Right lobe of liver (tissue), 6 donors: ENCODE measurements at regions not wholly inside any gene's neighbourhood (a gene's known extent, or its start where the extent isn't known, plus 50 kb on each side); places are given as distances from the start of the nearest gene placed in this dataset.

Experiments used
- ATAC-seq, 4 donors: fragments of 200-7000 bp; cut with Tn5 transposase; one replicate each; pipeline ENCODE4 v1.9.1; 2020; ENCODE audit warnings: mild to moderate bottlenecking in 4 of 4, moderate library complexity in 4 of 4
- DNase-seq, 3 donors: peaks; one replicate each; pipeline ENCODE4 v3.0.0-alpha.2; 2020
- H3K27ac ChIP-seq, 3 donors: fragments of 200-600 bp; one replicate each; pipeline ENCODE4 v1.8.0; 2022
- H3K27me3 ChIP-seq, 2 donors: fragments of 200-600 bp; one replicate each; pipeline ENCODE4 v1.8.0; 2022
- H3K36me3 ChIP-seq, 4 donors: fragments of 200-600 bp; sonication (generic) in 1 of 4; one replicate each; pipeline versions ENCODE4 v1.5.1 to v1.8.0; 2017 to 2022; ENCODE audit warnings: control low read depth in 1 of 4
- H3K4me1 ChIP-seq, 4 donors: fragments of 200-600 bp; sonication (generic) in 1 of 4; one replicate each; pipeline versions ENCODE4 v1.5.1 to v1.8.0; 2017 to 2022; ENCODE audit warnings: control low read depth in 1 of 4
- H3K4me3 ChIP-seq, 3 donors: fragments of 200-600 bp; one replicate each; pipeline ENCODE4 v1.8.0; 2022
- H3K9me3 ChIP-seq, 4 donors: fragments of 200-600 bp; sonication (generic) in 1 of 4; one replicate each; pipeline versions ENCODE4 v1.5.1 to v1.8.0; 2017 to 2022; ENCODE audit warnings: control low read depth in 1 of 4
- CTCF ChIP-seq, 4 donors: fragments of 200-600 bp in 3 of 4; fragments of 450-650 bp in 1 of 4; IDR thresholded peaks; one replicate each; pipeline versions ENCODE4 v1.5.1 to v1.8.0; 2016 to 2022; ENCODE audit warnings: antibody characterized with exemption in 4 of 4, mild to moderate bottlenecking in 2 of 4
- POLR2A ChIP-seq: fragments of 450-650 bp; IDR thresholded peaks from one replicate; pipeline ENCODE4 v1.6.1; 2017; ENCODE audit warnings: antibody characterized with exemption, mild to moderate bottlenecking
- WGBS: methylation state at CpG from one replicate; pipeline ENCODE4 v1.1.6; 2018; ENCODE audit warnings: low coverage, low lambda C conversion rate; ENCODE audit not compliant: insufficient coverage; ENCODE audit errors: missing lambda C conversion rate; 5-methylcytosine and 5-hydroxymethylcytosine counted together
- intact Hi-C, 2 donors: fragments of 100-400 bp; cut with DNase I; formaldehyde crosslinking; loops; one replicate each; pipeline versions ENCODE4 v1.11.2 to v1.14.1; 2022
- donor health status: DM: no; HTN: yes; CAD: no.
- donor health status: DM: no; HTN: no; CAD: no.
- donor health status: DM: no; HTN: no; CAD: no.
- donor health status: DM: no; HTN: yes; CAD: no.
- donor health status: DM: no; HTN: yes; CAD: no.

- H3K36me3 ChIP-seq = no peaks in the 10 kb centered on the region
- 92% methylated on average over 1 of the region's 1 CpG for WGBS
- H3K4me3 ChIP-seq = no peak overlapping the region
- H3K27me3 ChIP-seq = no peaks in the 10 kb centered on the region
- no peak overlapping the region for H3K27ac ChIP-seq
- TF ChIP-seq POLR2A (no peak), CTCF (IDR thresholded peaks at IDR 0.05) (no peak)
- DNase-seq = no peak
- ATAC-seq = no peak
- no peaks in the 10 kb centered on the region for H3K4me1 ChIP-seq
- intact Hi-C loops = no loop called here
- H3K9me3 ChIP-seq = no peaks in the 10 kb centered on the region
Observed at GRCh38 chr5:156042726-156043125, 284.2 kb upstream of the SGCD start.

DNA sequence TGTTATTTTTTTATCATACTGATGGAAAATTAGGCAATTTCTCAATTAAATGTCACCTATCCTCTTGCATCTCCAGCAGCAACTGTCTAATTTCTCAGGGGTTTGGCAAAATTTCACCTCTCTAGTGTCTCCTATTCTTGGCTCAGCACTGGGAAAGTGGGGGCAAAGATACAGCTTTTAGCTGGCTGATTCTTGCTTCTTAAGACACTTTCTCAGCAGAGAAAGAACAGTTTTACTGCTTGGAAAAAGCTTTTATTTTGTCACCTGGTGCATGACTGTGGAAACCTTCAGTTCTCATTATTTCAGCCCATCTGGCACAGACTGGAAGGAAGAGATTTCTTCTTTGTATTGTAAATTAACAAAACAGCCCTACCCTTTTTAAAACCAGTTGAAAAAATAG is 283.6 kb upstream of the SGCD start:
- Histone ChIP-seq H3K4me1 (no peaks in the 10 kb centered on the region), H3K27ac (no peak overlapping the region), H3K36me3 (no peaks in the 10 kb centered on the region), H3K4me3 (no peak overlapping the region), H3K27me3 (no peaks in the 10 kb centered on the region), H3K9me3 (no peaks in the 10 kb centered on the region)
- no peak for DNase-seq
- no peak for ATAC-seq
- TF ChIP-seq CTCF (IDR thresholded peaks at IDR 0.05) (no peak), POLR2A (no peak)
- intact Hi-C loops = no loop called here

- 50% methylated on average over 3 of the region's 3 CpGs for WGBS
Observed at GRCh38 chr5:156051972-156052371, 275.0 kb upstream of the SGCD start.

GRCh38 chr5:156052656-156053055 is 274.3 kb upstream of the SGCD start:
- DNase-seq (no peak), ATAC-seq (no peak)
- H3K27ac ChIP-seq = no peak overlapping the region
- H3K9me3 ChIP-seq = no peaks in the 10 kb centered on the region
- no CpG with 5 or more reads among the region's 1 CpG for WGBS
- H3K27me3 ChIP-seq = no peaks in the 10 kb centered on the region
- H3K36me3 ChIP-seq = no peaks in the 10 kb centered on the region
- TF ChIP-seq CTCF (IDR thresholded peaks at IDR 0.05) (no peak), POLR2A (no peak)
- no peak overlapping the region for H3K4me3 ChIP-seq
- intact Hi-C loops = no loop called here
- H3K4me1 ChIP-seq = no peaks in the 10 kb centered on the region

More at GRCh38 chr5:156051972-156052371, 275.0 kb upstream of the SGCD start:
- DNase-seq = no peak
- Histone ChIP-seq H3K4me1 (no peaks in the 10 kb centered on the region), H3K27ac (no peak overlapping the region), H3K36me3 (no peaks in the 10 kb centered on the region), H3K4me3 (no peak overlapping the region), H3K27me3 (no peaks in the 10 kb centered on the region), H3K9me3 (no peaks in the 10 kb centered on the region)
- ATAC-seq = no peak
- intact Hi-C loops = no loop called here
- TF ChIP-seq CTCF (IDR thresholded peaks at IDR 0.05) (no peak), POLR2A (no peak)

GRCh38 chr5:156053056-156053455 is 273.9 kb upstream of the SGCD start:
- Histone ChIP-seq H3K36me3 (no peaks in the 10 kb centered on the region), H3K27ac (no peak overlapping the region), H3K4me1 (no peaks in the 10 kb centered on the region), H3K9me3 (no peaks in the 10 kb centered on the region), H3K27me3 (no peaks in the 10 kb centered on the region), H3K4me3 (no peak overlapping the region)
- intact Hi-C loops = no loop called here
- DNase-seq (no peak), ATAC-seq (no peak)
- no peak for TF ChIP-seq CTCF (IDR thresholded peaks at IDR 0.05)
- TF ChIP-seq POLR2A = no peak
- WGBS = 46% methylated on average over 2 of the region's 2 CpGs
